ENCODE measurements at regions not wholly inside any gene's neighbourhood (a gene's known extent, or its start where the extent isn't known, plus 50 kb on each side); places are given as distances from the start of the nearest gene placed in this dataset.

DNA sequence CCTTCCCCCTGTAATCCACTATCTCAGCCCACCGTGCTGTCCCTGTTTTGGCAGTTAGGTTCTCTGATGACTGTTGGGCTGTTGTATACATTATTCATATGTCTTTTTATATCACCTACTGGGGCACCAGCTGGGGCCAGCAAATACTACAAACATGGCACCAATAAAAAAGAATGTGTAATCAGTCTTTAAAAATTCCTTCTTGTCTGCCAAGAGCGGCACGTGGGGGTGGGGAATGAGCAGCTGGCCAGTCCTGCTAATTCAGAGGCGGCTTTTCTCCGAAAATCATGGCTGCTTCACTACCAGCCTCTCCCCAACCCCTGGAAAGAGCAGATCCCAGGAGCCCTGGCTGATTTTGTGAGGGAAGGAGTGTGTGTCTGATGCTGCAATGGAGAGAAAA lies 77.7 kb upstream of the EEF2KMT start:
- TF ChIP-seq, protein P1, sequence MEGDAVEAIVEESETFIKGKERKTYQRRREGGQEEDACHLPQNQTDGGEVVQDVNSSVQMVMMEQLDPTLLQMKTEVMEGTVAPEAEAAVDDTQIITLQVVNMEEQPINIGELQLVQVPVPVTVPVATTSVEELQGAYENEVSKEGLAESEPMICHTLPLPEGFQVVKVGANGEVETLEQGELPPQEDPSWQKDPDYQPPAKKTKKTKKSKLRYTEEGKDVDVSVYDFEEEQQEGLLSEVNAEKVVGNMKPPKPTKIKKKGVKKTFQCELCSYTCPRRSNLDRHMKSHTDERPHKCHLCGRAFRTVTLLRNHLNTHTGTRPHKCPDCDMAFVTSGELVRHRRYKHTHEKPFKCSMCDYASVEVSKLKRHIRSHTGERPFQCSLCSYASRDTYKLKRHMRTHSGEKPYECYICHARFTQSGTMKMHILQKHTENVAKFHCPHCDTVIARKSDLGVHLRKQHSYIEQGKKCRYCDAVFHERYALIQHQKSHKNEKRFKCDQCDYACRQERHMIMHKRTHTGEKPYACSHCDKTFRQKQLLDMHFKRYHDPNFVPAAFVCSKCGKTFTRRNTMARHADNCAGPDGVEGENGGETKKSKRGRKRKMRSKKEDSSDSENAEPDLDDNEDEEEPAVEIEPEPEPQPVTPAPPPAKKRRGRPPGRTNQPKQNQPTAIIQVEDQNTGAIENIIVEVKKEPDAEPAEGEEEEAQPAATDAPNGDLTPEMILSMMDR (IDR thresholded peaks at IDR 0.05; ENCODE audit: low read depth, low read length), result no peak
- no peak for TF ChIP-seq EZH2phosphoT487 (IDR thresholded peaks at IDR 0.05; ENCODE audit: low read depth)
